ENCODE measurements at regions not wholly inside any gene's neighbourhood (a gene's known extent, or its start where the extent isn't known, plus 50 kb on each side); places are given as distances from the start of the nearest gene placed in this dataset.

- Histone ChIP-seq H3K9ac (ENCODE audit: low read depth, low read length, poor library complexity, severe bottlenecking) (no peak overlapping the region), H4K20me1 (ENCODE audit: insufficient read depth, low read length, poor library complexity, severe bottlenecking) (no peaks in the 10 kb centered on the region), H2AFZ (ENCODE audit: low read length) (no peak overlapping the region), H3K27me3 (ENCODE audit: insufficient read depth, low read length, poor library complexity, severe bottlenecking) (no peaks in the 10 kb centered on the region), H3F3A (ENCODE audit: low read depth) (no peaks in the 10 kb centered on the region), H3K4me3 (ENCODE audit: low read length, poor library complexity, severe bottlenecking) (no peak overlapping the region), H3K9me2 (replicated peaks; ENCODE audit: low read depth, low read length) (no peaks in the 10 kb centered on the region), H3K4me1 (ENCODE audit: insufficient read depth, low read length, poor library complexity, severe bottlenecking) (no peaks in the 10 kb centered on the region), H3K9me3 (ENCODE audit: insufficient read depth, low read depth, low read length) (peaks cover 17% of the 10 kb centered on the region; the same call in 1 of the 2 replicates), H3K36me3 (ENCODE audit: insufficient read depth, low read length) (no peaks in the 10 kb centered on the region), H3K4me2 (ENCODE audit: low read depth, low read length, poor library complexity, severe bottlenecking) (no peak overlapping the region), H3K79me2 (ENCODE audit: insufficient read depth, low read length) (no peaks in the 10 kb centered on the region)
- TF ChIP-seq EZH2phosphoT487 (IDR thresholded peaks at IDR 0.05; ENCODE audit: borderline replicate concordance), result no peak
- TF ChIP-seq, protein P1, sequence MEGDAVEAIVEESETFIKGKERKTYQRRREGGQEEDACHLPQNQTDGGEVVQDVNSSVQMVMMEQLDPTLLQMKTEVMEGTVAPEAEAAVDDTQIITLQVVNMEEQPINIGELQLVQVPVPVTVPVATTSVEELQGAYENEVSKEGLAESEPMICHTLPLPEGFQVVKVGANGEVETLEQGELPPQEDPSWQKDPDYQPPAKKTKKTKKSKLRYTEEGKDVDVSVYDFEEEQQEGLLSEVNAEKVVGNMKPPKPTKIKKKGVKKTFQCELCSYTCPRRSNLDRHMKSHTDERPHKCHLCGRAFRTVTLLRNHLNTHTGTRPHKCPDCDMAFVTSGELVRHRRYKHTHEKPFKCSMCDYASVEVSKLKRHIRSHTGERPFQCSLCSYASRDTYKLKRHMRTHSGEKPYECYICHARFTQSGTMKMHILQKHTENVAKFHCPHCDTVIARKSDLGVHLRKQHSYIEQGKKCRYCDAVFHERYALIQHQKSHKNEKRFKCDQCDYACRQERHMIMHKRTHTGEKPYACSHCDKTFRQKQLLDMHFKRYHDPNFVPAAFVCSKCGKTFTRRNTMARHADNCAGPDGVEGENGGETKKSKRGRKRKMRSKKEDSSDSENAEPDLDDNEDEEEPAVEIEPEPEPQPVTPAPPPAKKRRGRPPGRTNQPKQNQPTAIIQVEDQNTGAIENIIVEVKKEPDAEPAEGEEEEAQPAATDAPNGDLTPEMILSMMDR (conservative IDR thresholded peaks at IDR 0.05; ENCODE audit: low read length), result no peak
Observed at GRCh38 chr1:45258059-45258650, 51.8 kb upstream of the ZSWIM5 start.

- no peak for TF ChIP-seq EZH2phosphoT487 (IDR thresholded peaks at IDR 0.05; ENCODE audit: borderline replicate concordance)
- Histone ChIP-seq H3K27me3 (ENCODE audit: insufficient read depth, low read length, poor library complexity, severe bottlenecking) (no peaks in the 10 kb centered on the region), H2AFZ (ENCODE audit: low read length) (no peak overlapping the region), H3K4me3 (ENCODE audit: low read length, poor library complexity, severe bottlenecking) (no peak overlapping the region), H3K36me3 (ENCODE audit: insufficient read depth, low read length) (no peaks in the 10 kb centered on the region), H3K79me2 (ENCODE audit: insufficient read depth, low read length) (no peaks in the 10 kb centered on the region), H3K9me3 (ENCODE audit: insufficient read depth, low read depth, low read length) (peaks cover 17% of the 10 kb centered on the region; the same call in 1 of the 2 replicates), H4K20me1 (ENCODE audit: insufficient read depth, low read length, poor library complexity, severe bottlenecking) (no peaks in the 10 kb centered on the region), H3K9ac (ENCODE audit: low read depth, low read length, poor library complexity, severe bottlenecking) (no peak overlapping the region), H3K4me2 (ENCODE audit: low read depth, low read length, poor library complexity, severe bottlenecking) (no peak overlapping the region), H3F3A (ENCODE audit: low read depth) (no peaks in the 10 kb centered on the region), H3K9me2 (replicated peaks; ENCODE audit: low read depth, low read length) (no peaks in the 10 kb centered on the region), H3K4me1 (ENCODE audit: insufficient read depth, low read length, poor library complexity, severe bottlenecking) (no peaks in the 10 kb centered on the region)
Observed at GRCh38 chr1:45259053-45259452, 52.6 kb upstream of the ZSWIM5 start.

- H3K4me2 ChIP-seq (ENCODE audit: low read depth, low read length, poor library complexity, severe bottlenecking), result no peak overlapping the region
- no peak overlapping the region for H2AFZ ChIP-seq (ENCODE audit: low read length)
- no peak overlapping the region for H3K9ac ChIP-seq (ENCODE audit: low read depth, low read length, poor library complexity, severe bottlenecking)
- no peaks in the 10 kb centered on the region for H3K36me3 ChIP-seq (ENCODE audit: insufficient read depth, low read length)
- TF ChIP-seq, protein P1 (conservative IDR thresholded peaks at IDR 0.05; ENCODE audit: low read length), result no peak
- TF ChIP-seq EZH2phosphoT487 (IDR thresholded peaks at IDR 0.05; ENCODE audit: borderline replicate concordance), result no peak
- no peaks in the 10 kb centered on the region for H4K20me1 ChIP-seq (ENCODE audit: insufficient read depth, low read length, poor library complexity, severe bottlenecking)
- H3K4me1 ChIP-seq (ENCODE audit: insufficient read depth, low read length, poor library complexity, severe bottlenecking), result no peaks in the 10 kb centered on the region
- H3K4me3 ChIP-seq (ENCODE audit: low read length, poor library complexity, severe bottlenecking), result no peak overlapping the region
- no peaks in the 10 kb centered on the region for H3K79me2 ChIP-seq (ENCODE audit: insufficient read depth, low read length)
- no peaks in the 10 kb centered on the region for H3K27me3 ChIP-seq (ENCODE audit: insufficient read depth, low read length, poor library complexity, severe bottlenecking)
- H3K9me2 ChIP-seq (replicated peaks; ENCODE audit: low read depth, low read length), result no peaks in the 10 kb centered on the region
- H3K9me3 ChIP-seq (ENCODE audit: insufficient read depth, low read depth, low read length), result peaks cover 17% of the 10 kb centered on the region; the same call in 1 of the 2 replicates
- no peaks in the 10 kb centered on the region for H3F3A ChIP-seq (ENCODE audit: low read depth)
Observed at GRCh38 chr1:45260244-45260643, 53.8 kb upstream of the ZSWIM5 start.

GRCh38 chr1:45263132-45263531, 56.7 kb upstream of the ZSWIM5 start:
- H3K4me2 ChIP-seq (ENCODE audit: low read depth, low read length, poor library complexity, severe bottlenecking), result no peak overlapping the region
- H3K4me1 ChIP-seq (ENCODE audit: insufficient read depth, low read length, poor library complexity, severe bottlenecking), result no peaks in the 10 kb centered on the region
- H3F3A ChIP-seq (ENCODE audit: low read depth), result no peaks in the 10 kb centered on the region
- no peak overlapping the region for H2AFZ ChIP-seq (ENCODE audit: low read length)
- no peak overlapping the region for H3K4me3 ChIP-seq (ENCODE audit: low read length, poor library complexity, severe bottlenecking)
- no peaks in the 10 kb centered on the region for H3K36me3 ChIP-seq (ENCODE audit: insufficient read depth, low read length)
- no peaks in the 10 kb centered on the region for H3K79me2 ChIP-seq (ENCODE audit: insufficient read depth, low read length)
- no peaks in the 10 kb centered on the region for H3K27me3 ChIP-seq (ENCODE audit: insufficient read depth, low read length, poor library complexity, severe bottlenecking)
- H3K9me2 ChIP-seq (replicated peaks; ENCODE audit: low read depth, low read length), result no peaks in the 10 kb centered on the region
- no peaks in the 10 kb centered on the region for H4K20me1 ChIP-seq (ENCODE audit: insufficient read depth, low read length, poor library complexity, severe bottlenecking)
- no peak overlapping the region for H3K9ac ChIP-seq (ENCODE audit: low read depth, low read length, poor library complexity, severe bottlenecking)
- H3K9me3 ChIP-seq (ENCODE audit: insufficient read depth, low read depth, low read length), result peaks cover 14% of the 10 kb centered on the region; the same call in 1 of the 2 replicates
- TF ChIP-seq, protein P1 (conservative IDR thresholded peaks at IDR 0.05; ENCODE audit: low read length), result no peak
- TF ChIP-seq EZH2phosphoT487 (IDR thresholded peaks at IDR 0.05; ENCODE audit: borderline replicate concordance), result no peak
